Rectal smooth muscle tissue (tissue), 1 donor: ENCODE measurements at regions not wholly inside any gene's neighbourhood (a gene's known extent, or its start where the extent isn't known, plus 50 kb on each side); places are given as distances from the start of the nearest gene placed in this dataset.
"Not testable (repeated sequence)": the region's sequence is repeated elsewhere in the genome, so short reads cannot be mapped to it uniquely, and the experiment has no call there.

ENCODE experiments used
- H3K27ac ChIP-seq: one replicate; pipeline ENCODE4 v1.7.0; 2013; ENCODE audit warnings: low read depth, low read length, inconsistent platforms
- H3K27me3 ChIP-seq: one replicate; pipeline ENCODE4 v1.7.0; 2013; ENCODE audit warnings: low read length; ENCODE audit not compliant: control insufficient read depth, insufficient read depth
- H3K36me3 ChIP-seq: one replicate; pipeline ENCODE4 v1.7.0; 2013; ENCODE audit warnings: low read length; ENCODE audit not compliant: control insufficient read depth, insufficient read depth
- H3K4me1 ChIP-seq: one replicate; pipeline ENCODE4 v1.7.0; 2013; ENCODE audit warnings: low read length; ENCODE audit not compliant: control insufficient read depth, insufficient read depth
- H3K4me3 ChIP-seq: one replicate; pipeline ENCODE4 v1.7.0; 2013; ENCODE audit warnings: low read length
- H3K9ac ChIP-seq: one replicate; pipeline ENCODE4 v1.7.0; 2013; ENCODE audit warnings: low read length

GRCh38 chr4:117014236-117014635 lies 71.1 kb downstream of the TRAM1L1 start:
- no peaks in the 10 kb centered on the region for H3K27me3 ChIP-seq
- no peak overlapping the region for H3K9ac ChIP-seq
- H3K4me1 ChIP-seq, result no peaks in the 10 kb centered on the region
- no peak overlapping the region for H3K4me3 ChIP-seq
- no peak overlapping the region for H3K27ac ChIP-seq
- H3K36me3 ChIP-seq, result no peaks in the 10 kb centered on the region

- H3K36me3 ChIP-seq, result no peaks in the 10 kb centered on the region
- no peak overlapping the region for H3K4me3 ChIP-seq
- H3K4me1 ChIP-seq, result no peaks in the 10 kb centered on the region
These were observed 74.7 kb downstream of the TRAM1L1 start for GRCh38 chr4:117010671-117011070.

GRCh38 chr4:117001077-117001476 lies 84.3 kb downstream of the TRAM1L1 start:
- Histone ChIP-seq H3K9ac (no peak overlapping the region), H3K36me3 (no peaks in the 10 kb centered on the region), H3K27ac (no peak overlapping the region), H3K4me3 (no peak overlapping the region), H3K27me3 (no peaks in the 10 kb centered on the region), H3K4me1 (no peaks in the 10 kb centered on the region)

More at GRCh38 chr4:117010671-117011070, 74.7 kb downstream of the TRAM1L1 start:
- Histone ChIP-seq H3K9ac (no peak overlapping the region), H3K27ac (no peak overlapping the region), H3K27me3 (no peaks in the 10 kb centered on the region)

- H3K27ac ChIP-seq, result no peak overlapping the region
- H3K36me3 ChIP-seq, result no peaks in the 10 kb centered on the region
- H3K4me3 ChIP-seq, result no peak overlapping the region
- no peaks in the 10 kb centered on the region for H3K4me1 ChIP-seq
- H3K27me3 ChIP-seq, result no peaks in the 10 kb centered on the region
- H3K9ac ChIP-seq, result no peak overlapping the region
These were observed 102.7 kb downstream of the TRAM1L1 start for GRCh38 chr4:116982656-116983055.

DNA sequence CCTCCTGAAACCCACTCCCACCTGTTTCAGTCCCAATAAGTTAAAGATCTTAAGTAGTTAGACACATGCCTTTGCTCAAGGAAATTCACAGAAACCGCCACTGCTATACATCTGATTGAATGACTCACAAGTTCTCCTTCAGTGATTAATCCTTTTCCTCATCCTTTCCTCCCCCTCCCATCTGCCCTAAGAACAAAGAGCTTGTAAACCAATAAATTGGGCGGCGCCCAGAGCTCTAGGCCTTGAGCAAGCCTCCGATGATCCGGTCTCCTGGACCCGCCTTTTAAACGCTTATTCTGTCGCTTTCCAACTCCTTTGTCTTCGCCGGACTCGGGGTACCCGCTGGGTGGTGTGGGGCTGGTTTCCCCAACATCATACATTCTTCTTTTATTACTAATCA lies 104.9 kb downstream of the TRAM1L1 start:
- H3K4me3 ChIP-seq, H3K36me3 ChIP-seq, H3K27me3 ChIP-seq, H3K4me1 ChIP-seq, H3K9ac ChIP-seq, H3K27ac ChIP-seq: not testable (repeated sequence)

GRCh38 chr4:116959045-116959444 lies 126.3 kb downstream of the TRAM1L1 start:
- no peak overlapping the region for H3K9ac ChIP-seq
- no peaks in the 10 kb centered on the region for H3K36me3 ChIP-seq
- H3K27ac ChIP-seq, result no peak overlapping the region
- H3K4me1 ChIP-seq, result no peaks in the 10 kb centered on the region
- H3K27me3 ChIP-seq, result no peaks in the 10 kb centered on the region
- no peak overlapping the region for H3K4me3 ChIP-seq

DNA sequence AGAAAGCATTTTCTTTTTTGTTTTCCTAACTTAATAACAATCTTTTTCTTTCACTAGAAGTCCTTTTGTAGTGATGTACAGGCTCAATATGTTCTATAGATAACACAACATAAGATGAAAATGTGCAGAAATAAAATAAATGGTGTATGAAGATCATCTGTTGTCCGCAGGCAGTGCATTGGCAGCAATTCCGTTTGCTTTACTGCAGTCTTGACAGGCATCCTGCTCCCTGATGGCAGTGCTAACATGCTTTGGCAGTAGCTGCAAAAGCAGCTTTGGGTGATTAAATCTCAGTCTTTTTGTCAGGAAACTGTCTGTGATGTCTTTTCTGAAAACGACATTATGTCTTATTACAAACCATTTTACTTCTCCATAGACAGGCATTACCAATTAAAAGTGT lies 131.4 kb downstream of the TRAM1L1 start:
- Histone ChIP-seq H3K27ac (no peak overlapping the region), H3K9ac (no peak overlapping the region), H3K4me1 (no peaks in the 10 kb centered on the region), H3K36me3 (no peaks in the 10 kb centered on the region), H3K27me3 (no peaks in the 10 kb centered on the region), H3K4me3 (no peak overlapping the region)

DNA sequence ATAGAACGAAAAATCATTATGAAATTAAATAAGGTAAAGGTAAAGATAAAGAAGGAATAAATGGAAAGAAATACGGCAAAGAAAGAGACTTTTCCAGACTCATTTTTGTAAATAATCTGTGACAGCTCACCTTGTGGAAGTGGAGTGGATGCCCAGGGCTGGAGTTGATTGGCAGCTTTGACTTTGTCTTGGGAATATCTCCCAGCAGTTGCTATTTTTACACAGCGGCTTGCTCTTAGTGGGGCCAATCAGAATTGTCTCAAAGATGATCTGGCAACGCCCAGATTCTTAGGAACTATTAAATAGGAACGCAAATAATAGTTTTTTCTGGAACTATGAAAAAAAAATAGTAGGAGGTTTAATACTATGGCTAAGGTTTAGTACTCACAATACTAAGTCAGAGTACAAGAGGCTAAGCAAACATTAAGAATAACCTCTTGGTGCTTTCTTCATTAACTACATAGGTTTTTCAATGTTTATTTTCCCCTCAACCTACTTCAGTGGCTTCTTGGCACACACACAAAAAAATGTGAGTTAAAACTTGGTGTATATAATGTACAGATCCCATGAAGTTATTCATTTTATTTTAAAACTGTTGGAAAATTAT lies 132.7 kb downstream of the TRAM1L1 start:
- Histone ChIP-seq H3K4me3 (no peak overlapping the region), H3K36me3 (no peaks in the 10 kb centered on the region), H3K27ac (no peak overlapping the region), H3K4me1 (no peaks in the 10 kb centered on the region), H3K27me3 (no peaks in the 10 kb centered on the region), H3K9ac (no peak overlapping the region)

DNA sequence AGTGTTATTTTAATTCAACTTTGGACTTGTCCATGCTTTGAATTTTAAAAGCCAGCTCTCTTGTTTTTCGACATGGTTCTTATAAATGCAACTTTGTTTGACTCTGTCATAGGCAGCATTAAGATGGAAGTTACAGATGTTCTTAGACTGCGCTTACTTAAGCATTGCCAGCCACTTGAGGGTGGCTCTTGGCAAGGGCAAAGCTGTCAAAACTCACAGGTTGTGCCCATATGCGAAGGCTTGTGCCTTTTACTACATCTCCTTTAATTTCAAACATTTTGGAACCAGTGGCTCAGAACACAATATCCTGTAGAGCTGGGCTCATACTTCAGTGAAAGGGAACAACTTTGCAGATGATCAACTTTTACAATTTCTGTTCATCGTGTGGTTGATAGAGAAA lies 135.5 kb downstream of the TRAM1L1 start:
- Histone ChIP-seq H3K27ac (no peak overlapping the region), H3K36me3 (no peaks in the 10 kb centered on the region), H3K27me3 (no peaks in the 10 kb centered on the region), H3K9ac (no peak overlapping the region), H3K4me1 (no peaks in the 10 kb centered on the region), H3K4me3 (no peak overlapping the region)

- no peak overlapping the region for H3K27ac ChIP-seq
- no peak overlapping the region for H3K9ac ChIP-seq
- H3K27me3 ChIP-seq, result no peaks in the 10 kb centered on the region
- no peaks in the 10 kb centered on the region for H3K36me3 ChIP-seq
- H3K4me3 ChIP-seq, result no peak overlapping the region
- H3K4me1 ChIP-seq, result no peaks in the 10 kb centered on the region
These were observed 143.1 kb downstream of the TRAM1L1 start for GRCh38 chr4:116942315-116942714.

GRCh38 chr4:116930329-116930728 lies 155.0 kb downstream of the TRAM1L1 start:
- H3K27ac ChIP-seq, result no peak overlapping the region
- no peaks in the 10 kb centered on the region for H3K36me3 ChIP-seq
- no peak overlapping the region for H3K4me3 ChIP-seq
- H3K27me3 ChIP-seq, result peaks cover 6% of the 10 kb centered on the region
- no peaks in the 10 kb centered on the region for H3K4me1 ChIP-seq
- no peak overlapping the region for H3K9ac ChIP-seq

GRCh38 chr4:116926631-116927295 lies 158.6 kb downstream of the TRAM1L1 start:
- H3K36me3 ChIP-seq, result no peaks in the 10 kb centered on the region
- H3K27ac ChIP-seq, result no peak overlapping the region
- H3K4me3 ChIP-seq, result no peak overlapping the region
- H3K27me3 ChIP-seq, result peaks cover 6% of the 10 kb centered on the region
- no peak overlapping the region for H3K9ac ChIP-seq
- no peaks in the 10 kb centered on the region for H3K4me1 ChIP-seq

DNA sequence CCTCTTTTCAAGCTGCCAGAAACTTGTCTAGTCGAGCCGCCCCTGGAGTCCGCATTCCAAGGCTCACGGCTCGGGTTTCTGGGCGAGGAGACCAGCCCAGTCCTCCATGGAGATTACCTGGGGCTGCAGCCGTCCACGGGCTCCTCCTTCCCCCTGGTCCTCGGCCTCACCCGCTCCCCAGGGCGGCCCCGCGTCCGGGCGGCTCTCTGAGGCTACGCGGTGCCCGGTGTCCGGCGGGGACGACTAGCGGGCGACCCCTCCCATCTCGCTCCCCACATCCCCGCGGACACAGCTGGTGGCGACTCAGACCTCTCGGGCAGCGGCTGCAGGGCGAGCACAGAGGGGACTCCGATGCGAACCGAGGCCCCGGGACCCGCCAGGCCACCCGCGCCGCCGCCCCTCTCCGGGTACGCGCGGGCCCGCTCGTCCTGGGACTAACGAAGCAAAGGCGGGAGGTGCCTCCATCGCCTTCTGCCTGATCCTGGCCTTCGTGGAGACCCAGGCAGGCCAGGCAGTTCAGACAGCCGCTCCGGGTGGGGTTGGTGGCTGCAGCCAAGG lies 159.4 kb downstream of the TRAM1L1 start:
- Histone ChIP-seq H3K27ac (no peak overlapping the region), H3K36me3 (no peaks in the 10 kb centered on the region), H3K9ac (no peak overlapping the region), H3K4me3 (peak overlapping the region; percentile 27), H3K27me3 (peaks cover 6% of the 10 kb centered on the region), H3K4me1 (no peaks in the 10 kb centered on the region)
